Upper lobe of left lung (tissue), 6 donors: ENCODE measurements at regions not wholly inside any gene's neighbourhood (a gene's known extent, or its start where the extent isn't known, plus 50 kb on each side); places are given as distances from the start of the nearest gene placed in this dataset.

Experiments used
- ATAC-seq, 2 donors: fragments of 200-7000 bp; cut with Tn5 transposase; one replicate each; pipeline ENCODE4 v1.9.1; 2022; ENCODE audit warnings: mild to moderate bottlenecking in 2 of 2, moderate library complexity in 2 of 2; ENCODE audit not compliant: low FRiP score in 2 of 2
- DNase-seq, 2 donors: peaks; one replicate each; pipeline ENCODE4 v3.0.0-alpha.2; 2019 to 2020
- H3K27ac ChIP-seq, 4 donors: fragments of 200-600 bp; sonication (generic); one replicate each; pipeline ENCODE4 v1.5.1; 2016 to 2019
- H3K27me3 ChIP-seq, 4 donors: fragments of 200-600 bp; sonication (generic); one replicate each; pipeline ENCODE4 v1.5.1; 2017 to 2019
- H3K36me3 ChIP-seq, 4 donors: fragments of 200-600 bp; sonication (generic); one replicate each; pipeline ENCODE4 v1.5.1; 2016 to 2019
- H3K4me1 ChIP-seq, 4 donors: fragments of 200-600 bp; sonication (generic); one replicate each; pipeline ENCODE4 v1.5.1; 2018 to 2019
- H3K4me3 ChIP-seq, 4 donors: fragments of 200-600 bp; sonication (generic); one replicate each; pipeline ENCODE4 v1.5.1; 2017 to 2019; ENCODE audit warnings: mild to moderate bottlenecking in 2 of 4, moderate library complexity in 1 of 4
- H3K9me3 ChIP-seq, 4 donors: fragments of 200-600 bp; sonication (generic); one replicate each; pipeline ENCODE4 v1.5.1; 2018 to 2019
- CTCF ChIP-seq, 6 experiments: fragments of 450-650 bp in 4 of 6; fragments of 200-600 bp in 2 of 6; sonication (generic) in 2 of 6; IDR thresholded peaks; one replicate each; pipeline ENCODE4 v1.5.1; 2016 to 2019; ENCODE audit warnings: antibody characterized with exemption in 6 of 6
- EP300 ChIP-seq, 4 donors: sonication (generic); formaldehyde crosslinking; IDR thresholded peaks; one replicate each; pipeline ENCODE4 v1.5.1; 2017; ENCODE audit warnings: antibody characterized with exemption in 4 of 4, control low read depth in 2 of 4
- POLR2A ChIP-seq, 4 donors: fragments of 450-650 bp; IDR thresholded peaks; one replicate each; pipeline ENCODE4 v1.5.1; 2016 to 2017; ENCODE audit warnings: antibody characterized with exemption in 4 of 4, mild to moderate bottlenecking in 2 of 4
- POLR2AphosphoS5 ChIP-seq, 2 donors: sonication (generic); formaldehyde crosslinking; IDR thresholded peaks; one replicate each; pipeline ENCODE4 v1.5.1; 2017; ENCODE audit warnings: antibody characterized with exemption in 2 of 2
- WGBS, 2 donors: methylation state at CpG; one replicate each; pipeline ENCODE4 v1.1.5; 2017 to 2018; 5-methylcytosine and 5-hydroxymethylcytosine counted together
- donor health status: DM: no; HTN: no; CAD: no; lungs with moderate emphysema.
- donor health status: DM: no; HTN: yes; CAD: no; lungs with severe emphysema.

GRCh38 chr4:189511581-189511980 is 429.1 kb upstream of the FRG1 start:
- Histone ChIP-seq H3K27me3 (no peaks in the 10 kb centered on the region), H3K9me3 (no peaks in the 10 kb centered on the region), H3K4me1 (no peaks in the 10 kb centered on the region), H3K4me3 (no peak overlapping the region), H3K36me3 (no peaks in the 10 kb centered on the region), H3K27ac (no peak overlapping the region)
- TF ChIP-seq CTCF (IDR thresholded peaks at IDR 0.05): no peak
- WGBS, 2 donors: 93% methylated on average over 10 of the region's 10 CpGs
- no peak for ATAC-seq
- DNase-seq: peak in 1 of 2 donors; percentile 53

- no peak for ATAC-seq
These were observed 427.3 kb upstream of the FRG1 start for GRCh38 chr4:189513421-189513820.

GRCh38 chr4:189514209-189514608 is 426.5 kb upstream of the FRG1 start:
- Histone ChIP-seq H3K4me1 (no peaks in the 10 kb centered on the region), H3K36me3 (no peaks in the 10 kb centered on the region), H3K27ac (no peak overlapping the region), H3K4me3 (no peak overlapping the region), H3K27me3 (no peaks in the 10 kb centered on the region), H3K9me3 (no peaks in the 10 kb centered on the region)
- DNase-seq (no peak), ATAC-seq (no peak)
- TF ChIP-seq CTCF (IDR thresholded peaks at IDR 0.05) (no peak), POLR2A (IDR thresholded peaks at IDR 0.05) (no peak), EP300 (IDR thresholded peaks at IDR 0.05) (no peak), POLR2AphosphoS5 (IDR thresholded peaks at IDR 0.05) (no peak)
- 93 to 96% methylated on average over 8 to 9 of the region's 9 CpGs for WGBS, 2 donors

More at GRCh38 chr4:189513421-189513820, 427.3 kb upstream of the FRG1 start:
- H3K4me1 ChIP-seq: no peaks in the 10 kb centered on the region
- no peaks in the 10 kb centered on the region for H3K9me3 ChIP-seq
- no peaks in the 10 kb centered on the region for H3K36me3 ChIP-seq
- H3K27me3 ChIP-seq: no peaks in the 10 kb centered on the region
- WGBS, 2 donors: 80 to 85% methylated on average over 7 of the region's 7 CpGs
- no peak overlapping the region for H3K27ac ChIP-seq
- no peak overlapping the region for H3K4me3 ChIP-seq
- TF ChIP-seq POLR2AphosphoS5 (IDR thresholded peaks at IDR 0.05) (no peak), EP300 (IDR thresholded peaks at IDR 0.05) (no peak), CTCF (IDR thresholded peaks at IDR 0.05) (no peak), POLR2A (IDR thresholded peaks at IDR 0.05) (no peak)
- no peak for DNase-seq

GRCh38 chr4:189516902-189517301 is 423.8 kb upstream of the FRG1 start:
- Histone ChIP-seq H3K36me3 (no peaks in the 10 kb centered on the region), H3K27ac (no peak overlapping the region), H3K4me1 (no peaks in the 10 kb centered on the region), H3K9me3 (no peaks in the 10 kb centered on the region), H3K27me3 (no peaks in the 10 kb centered on the region), H3K4me3 (no peak overlapping the region)
- no peak for DNase-seq
- 62 to 67% methylated on average over 1 of the region's 1 CpG for WGBS, 2 donors
- TF ChIP-seq EP300 (IDR thresholded peaks at IDR 0.05) (no peak), POLR2AphosphoS5 (IDR thresholded peaks at IDR 0.05) (no peak), CTCF (IDR thresholded peaks at IDR 0.05) (no peak), POLR2A (IDR thresholded peaks at IDR 0.05) (no peak)
- ATAC-seq: no peak

GRCh38 chr4:189519186-189519585 is 421.5 kb upstream of the FRG1 start:
- H3K4me1 ChIP-seq: no peaks in the 10 kb centered on the region
- no peak for DNase-seq
- WGBS, 2 donors: 79% methylated on average over 2 of the region's 2 CpGs
- no peaks in the 10 kb centered on the region for H3K27me3 ChIP-seq
- H3K27ac ChIP-seq: no peak overlapping the region
- no peak for TF ChIP-seq POLR2AphosphoS5 (IDR thresholded peaks at IDR 0.05)
- TF ChIP-seq POLR2A (IDR thresholded peaks at IDR 0.05): no peak
- no peak for TF ChIP-seq EP300 (IDR thresholded peaks at IDR 0.05)
- no peak for TF ChIP-seq CTCF (IDR thresholded peaks at IDR 0.05)
- ATAC-seq: no peak
- H3K36me3 ChIP-seq: no peaks in the 10 kb centered on the region
- H3K9me3 ChIP-seq: no peaks in the 10 kb centered on the region
- no peak overlapping the region for H3K4me3 ChIP-seq
